HG02970 (cell line): ENCODE measurements at regions not wholly inside any gene's neighbourhood (a gene's known extent, or its start where the extent isn't known, plus 50 kb on each side); places are given as distances from the start of the nearest gene placed in this dataset.

ENCODE experiments used
- ATAC-seq: cut with Tn5 transposase; IDR thresholded peaks from one replicate; pipeline ENCODE4 v1.9.1; 2021; ENCODE audit warnings: mild to moderate bottlenecking, moderate library complexity, moderate number of reproducible peaks; ENCODE audit not compliant: unreplicated experiment, low FRiP score

DNA sequence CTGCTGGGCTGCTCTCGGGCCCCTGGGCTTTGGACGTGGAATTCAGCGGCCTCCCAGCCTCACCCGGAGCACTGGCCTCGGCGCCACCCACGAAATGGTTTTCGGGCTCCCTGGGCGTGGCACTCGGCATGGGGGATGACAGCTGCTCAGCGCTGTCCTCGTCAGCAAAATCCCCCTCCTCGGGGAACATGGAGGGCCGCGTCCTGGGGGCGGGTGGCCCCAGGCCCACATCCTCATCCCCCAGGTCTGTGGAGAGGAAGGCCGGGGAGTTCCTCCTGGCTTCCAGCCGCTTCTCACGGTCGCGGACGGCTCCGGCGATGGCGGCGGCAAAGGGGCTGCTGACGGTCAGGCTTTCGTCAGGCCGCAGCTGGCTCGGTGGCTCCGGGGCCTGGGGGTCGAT lies 88.4 kb downstream of the CTTN start:
- ATAC-seq, result no peak

DNA sequence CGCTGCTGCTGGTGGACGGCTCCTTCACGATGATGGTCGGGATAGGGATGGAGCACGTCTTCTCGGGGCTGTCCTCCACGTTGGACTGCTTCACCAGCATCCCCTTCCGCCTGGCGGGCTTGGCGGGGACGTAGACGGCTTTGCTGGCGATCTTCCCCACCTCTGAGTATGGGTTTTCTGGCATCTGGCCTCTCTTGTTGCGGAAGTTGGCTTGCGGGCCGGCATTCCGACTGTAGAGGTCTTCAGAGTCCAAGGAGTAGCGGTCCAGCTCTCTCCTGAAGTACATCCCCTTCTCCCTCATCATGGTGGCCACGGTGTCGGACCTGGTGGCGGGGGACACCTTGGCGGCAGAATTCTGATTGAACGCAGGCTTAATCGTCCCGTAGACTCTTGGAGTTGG lies 88.8 kb downstream of the CTTN start:
- ATAC-seq, result no peak

DNA sequence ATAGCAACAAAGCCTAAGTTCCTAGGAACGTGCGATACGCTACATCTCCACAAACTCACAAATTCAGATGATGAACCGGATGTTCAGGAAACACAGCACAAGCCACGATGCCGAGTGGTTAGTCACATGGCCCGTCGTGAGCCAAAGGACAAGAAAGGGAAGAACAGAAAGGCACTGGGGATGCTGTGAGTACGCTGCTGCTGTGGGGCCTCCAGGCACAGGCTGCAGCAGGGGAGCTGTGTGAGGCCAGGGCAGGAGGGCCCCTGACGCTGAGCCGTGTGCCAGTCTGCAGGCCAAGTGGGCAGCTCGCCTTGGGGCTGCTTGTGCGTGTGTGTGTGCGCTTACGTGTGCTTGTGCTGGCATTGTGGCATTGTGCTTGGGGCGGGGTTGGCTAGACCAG lies 89.4 kb downstream of the CTTN start:
- no peak for ATAC-seq

DNA sequence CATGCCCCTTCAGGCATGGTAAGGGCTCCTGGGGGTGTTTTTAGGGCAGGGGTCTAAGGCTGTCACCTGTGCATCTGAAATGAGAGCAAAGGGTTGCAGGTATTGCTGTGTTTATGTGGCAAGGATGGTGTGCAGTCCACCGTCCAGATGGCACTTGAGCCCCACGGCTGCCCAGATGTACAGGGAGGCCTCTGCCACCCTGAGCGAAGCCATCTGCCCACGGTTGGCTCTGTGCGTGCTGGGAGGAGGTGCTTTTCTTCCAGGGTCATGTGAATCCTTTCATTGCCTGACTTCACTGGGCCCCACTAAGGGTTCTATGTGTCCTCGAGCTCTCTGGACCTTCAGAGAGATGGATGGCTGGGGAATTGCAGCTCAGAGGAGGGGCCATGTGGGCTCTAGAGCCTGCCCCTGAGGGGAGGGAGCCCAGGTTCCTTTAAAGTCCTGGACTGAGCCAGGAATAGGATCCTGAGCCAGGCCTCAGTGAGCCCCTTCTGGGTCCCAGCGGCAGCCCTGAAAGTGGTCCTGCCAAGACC lies 89.9 kb downstream of the CTTN start:
- no peak for ATAC-seq

DNA sequence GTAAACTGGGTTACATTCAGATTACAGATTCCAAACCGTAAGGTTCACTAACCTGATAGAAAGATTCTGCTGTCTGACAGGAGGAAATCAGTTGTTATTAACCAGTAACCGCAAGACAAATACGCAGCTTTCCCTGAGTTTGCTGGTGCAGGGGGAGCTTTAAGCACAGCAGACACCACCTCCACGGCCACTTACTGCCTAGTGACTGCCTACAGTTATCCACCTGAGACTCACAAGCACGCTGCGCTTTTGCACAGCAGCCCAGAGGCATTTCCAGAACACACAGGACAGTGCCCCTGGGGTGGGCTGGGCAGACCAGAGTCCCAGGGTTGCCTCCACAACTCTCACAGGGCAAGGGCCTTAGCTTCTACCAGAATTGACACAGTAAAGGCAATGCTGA lies 90.9 kb downstream of the CTTN start:
- ATAC-seq, result no peak

DNA sequence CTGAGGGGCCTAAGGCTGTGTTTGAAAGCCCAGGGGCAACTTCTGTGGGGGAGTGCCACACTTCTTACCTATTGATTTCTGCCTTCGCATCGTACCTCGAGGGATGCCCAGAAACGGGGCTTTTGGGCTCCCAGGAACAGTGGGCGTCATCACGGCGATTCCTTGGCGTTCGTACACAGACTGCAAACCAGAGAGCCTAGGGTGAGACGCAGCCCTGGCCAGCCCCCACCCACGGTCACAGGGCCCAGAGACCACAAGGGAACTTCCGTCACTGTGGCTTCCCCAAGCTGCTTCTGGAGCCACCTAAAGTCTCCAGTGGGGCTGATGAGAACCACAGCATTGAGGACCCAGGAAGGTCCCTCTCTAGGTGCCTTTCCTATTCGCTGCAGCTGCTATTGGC lies 91.9 kb downstream of the CTTN start:
- ATAC-seq, result no peak

DNA sequence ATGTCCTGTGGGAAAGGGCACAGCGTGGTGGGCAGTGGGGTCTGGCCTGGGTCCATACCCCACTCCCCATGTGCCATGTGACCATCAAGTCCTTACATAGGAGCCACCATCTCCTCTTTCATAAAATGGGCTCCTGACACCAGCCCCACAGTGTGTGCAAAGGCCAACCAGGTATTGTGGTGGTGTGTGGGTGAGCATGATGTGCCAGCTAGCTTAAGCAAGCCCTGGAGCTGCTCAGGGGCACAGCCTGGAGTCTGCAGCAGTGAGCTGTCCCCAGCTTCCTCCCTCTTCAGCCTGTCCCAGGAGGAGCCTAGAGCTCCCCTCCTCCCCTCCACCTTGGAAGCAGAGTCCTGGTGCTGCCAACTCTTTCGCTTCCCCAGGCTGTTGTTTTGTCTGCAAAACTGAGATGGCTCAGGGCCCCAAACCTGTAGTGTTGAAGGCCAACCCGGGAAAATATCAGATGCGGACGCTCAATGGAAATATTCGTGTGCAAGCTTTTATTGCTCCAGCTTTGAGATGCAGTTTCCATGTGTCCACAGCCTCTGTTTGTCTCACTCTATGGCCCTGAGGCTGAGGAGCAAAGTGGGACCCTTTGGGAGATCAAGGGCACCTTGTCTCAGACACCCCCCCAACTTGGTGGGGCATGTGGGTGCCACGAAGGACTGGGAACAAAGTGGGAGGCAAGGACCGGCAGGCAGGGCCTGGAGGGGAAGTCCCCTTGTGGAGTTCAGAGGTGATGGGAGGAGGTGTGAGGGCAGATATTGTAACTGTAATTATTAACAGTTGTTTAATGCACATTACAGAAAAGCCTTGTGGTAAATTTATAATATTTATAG lies 92.6 kb downstream of the CTTN start:
- no peak for ATAC-seq

DNA sequence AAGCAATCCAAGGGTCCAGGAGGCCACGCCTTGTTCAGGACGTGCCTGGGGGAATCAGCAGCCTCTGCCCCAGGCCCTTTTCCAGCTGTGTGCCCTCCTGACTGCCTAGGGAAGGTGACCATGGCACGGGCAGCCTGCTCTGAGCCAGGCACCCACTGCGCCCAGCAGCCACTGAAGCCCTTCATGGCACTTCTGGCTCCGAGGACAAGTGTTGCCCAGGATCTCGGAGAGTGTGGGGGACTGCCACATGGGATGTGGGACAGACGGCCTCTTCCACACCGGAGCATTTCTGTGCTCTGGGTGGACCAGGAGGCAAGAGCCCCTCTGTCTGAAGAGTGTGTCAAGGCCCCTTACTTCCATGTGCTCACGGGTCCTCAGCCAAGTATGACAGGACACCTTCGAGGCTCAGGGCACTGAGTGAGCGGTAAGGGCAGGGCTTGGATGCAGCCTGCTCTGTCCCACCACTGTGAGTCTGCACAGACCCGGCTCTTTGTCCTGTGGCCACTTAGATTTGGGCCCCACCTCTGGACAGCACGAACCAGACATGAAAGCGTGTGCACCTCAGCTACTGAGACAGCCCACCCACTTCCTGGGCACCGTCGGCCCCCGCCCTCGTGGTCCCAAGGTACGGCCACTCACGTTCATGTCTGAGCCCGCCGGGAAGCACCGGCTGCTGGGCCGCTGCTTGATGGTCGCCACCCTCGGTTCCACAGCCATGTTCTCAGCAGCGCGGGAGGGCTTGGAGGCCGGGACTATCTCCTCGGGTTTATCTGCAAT lies 93.6 kb downstream of the CTTN start:
- no peak for ATAC-seq

DNA sequence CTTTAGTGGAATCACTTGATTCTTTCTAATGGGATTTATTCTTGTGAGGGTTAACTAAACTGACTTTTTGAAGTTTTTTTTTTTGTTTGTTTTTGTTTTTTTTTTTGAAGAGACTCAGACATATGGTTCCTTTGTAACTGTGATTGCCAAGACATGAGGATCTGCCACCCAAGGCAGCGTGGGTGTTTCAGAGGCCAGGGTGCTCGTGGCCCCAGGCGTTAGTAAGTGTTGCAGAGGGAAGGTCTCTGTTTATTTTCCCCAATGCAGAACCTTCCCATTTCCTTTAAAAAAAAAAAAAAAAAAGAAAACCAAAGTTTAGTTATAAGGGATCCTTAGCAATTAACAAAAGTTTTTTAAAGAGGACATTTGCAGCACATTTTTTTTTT lies 94.8 kb downstream of the CTTN start:
- no peak for ATAC-seq

DNA sequence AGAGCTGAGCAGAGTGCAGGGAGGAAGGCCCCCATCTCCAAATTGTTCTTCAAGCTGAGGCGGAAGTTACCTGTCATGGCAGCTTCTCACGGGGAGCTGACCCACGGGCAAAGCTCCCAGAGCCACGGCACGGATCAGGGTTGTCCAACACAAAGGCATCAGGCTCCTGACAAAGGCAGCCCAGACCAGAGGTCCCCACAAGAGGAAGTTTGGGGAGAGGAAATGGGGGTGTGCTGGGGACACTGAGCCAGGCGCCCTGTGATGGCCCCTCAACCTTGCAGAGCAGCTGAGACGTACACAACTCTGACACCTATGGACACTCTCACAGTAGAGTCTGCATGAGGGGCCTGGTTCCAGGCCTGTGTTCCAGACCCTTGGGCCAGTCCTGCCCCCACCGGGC lies 95.6 kb downstream of the CTTN start:
- ATAC-seq, result no peak

DNA sequence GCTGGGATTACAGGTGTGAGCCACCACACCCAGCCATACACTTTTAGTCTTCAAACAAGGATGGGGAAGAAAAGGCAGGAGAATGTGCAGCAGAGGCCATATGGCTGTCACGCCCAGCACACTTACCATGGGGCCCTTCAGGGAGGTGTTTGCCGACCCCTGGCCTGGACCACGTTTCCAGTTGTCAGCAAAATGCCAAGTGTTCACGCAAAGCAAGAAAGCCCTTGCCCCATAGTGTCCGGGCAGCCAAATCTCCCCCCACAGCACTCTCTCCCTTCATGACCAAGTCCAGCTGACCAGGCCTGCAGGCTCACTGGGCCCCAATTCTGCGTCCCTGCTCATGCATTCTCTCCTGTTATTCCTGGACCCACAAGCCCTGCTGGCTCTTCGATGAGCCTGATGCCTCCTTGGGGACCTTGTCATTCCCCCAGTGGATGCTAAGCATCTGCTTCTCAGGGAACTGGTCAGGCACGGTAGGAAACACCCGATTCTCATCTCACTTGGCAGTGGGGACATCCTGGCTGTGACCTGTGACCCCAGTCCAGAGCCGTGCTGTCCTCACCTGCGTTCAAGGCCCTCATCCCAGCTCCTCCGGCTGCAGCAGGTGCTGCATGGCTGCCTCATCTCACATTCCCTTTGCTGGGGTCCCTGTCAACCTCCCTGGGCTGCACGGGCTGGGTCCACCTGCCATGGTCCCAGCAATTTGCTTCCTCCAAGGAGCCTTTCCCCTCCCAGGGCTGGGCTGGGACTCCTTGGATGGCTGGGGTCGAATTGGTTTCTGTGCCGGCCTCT lies 96.4 kb downstream of the CTTN start:
- ATAC-seq, result no peak

DNA sequence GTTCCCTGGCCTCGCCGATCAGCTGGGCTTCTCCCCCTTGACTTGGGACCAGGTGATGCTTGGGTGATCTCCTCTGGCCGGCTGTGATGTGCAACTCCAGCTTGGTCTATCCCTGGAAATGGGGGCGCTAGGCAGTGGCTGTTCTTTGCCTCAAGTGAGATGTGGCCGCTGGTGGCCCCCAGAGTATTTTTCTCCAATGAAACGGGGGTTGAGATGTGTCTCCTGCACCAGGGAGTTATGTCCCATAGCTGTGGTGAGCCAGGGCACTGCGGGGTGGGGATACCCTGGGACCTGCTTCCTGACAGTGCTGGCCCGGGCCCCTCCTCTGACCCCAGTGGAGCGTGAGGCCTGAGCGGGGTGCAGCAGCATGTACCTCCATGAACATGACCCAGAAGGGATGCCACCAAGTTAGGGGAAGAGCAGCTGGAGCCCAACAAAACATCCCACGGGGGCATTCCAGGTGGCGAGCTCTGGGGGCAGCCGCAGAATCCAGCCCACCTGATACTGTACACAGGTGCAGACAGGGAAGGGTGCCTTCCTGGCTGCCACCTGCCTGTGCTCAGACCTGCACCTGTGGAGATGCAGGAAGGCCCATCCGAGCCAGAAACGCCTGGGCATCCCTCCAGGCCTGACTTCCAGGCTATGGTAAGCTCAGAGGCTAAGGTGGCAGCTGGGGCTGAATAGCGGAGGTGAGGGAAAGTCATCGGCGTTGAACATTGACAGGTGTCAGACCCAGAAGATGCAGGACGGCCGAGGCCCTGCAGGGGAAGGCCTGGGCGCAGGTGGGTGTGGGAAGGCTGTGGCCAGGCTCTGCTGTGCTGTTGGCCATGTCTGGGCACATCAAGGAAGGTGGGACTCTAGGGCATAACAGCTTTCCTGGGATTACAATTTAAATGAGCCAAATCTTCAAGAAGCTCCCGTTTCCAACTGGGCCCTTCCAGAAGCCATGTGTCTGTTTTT lies 97.3 kb downstream of the CTTN start:
- ATAC-seq, result no peak

DNA sequence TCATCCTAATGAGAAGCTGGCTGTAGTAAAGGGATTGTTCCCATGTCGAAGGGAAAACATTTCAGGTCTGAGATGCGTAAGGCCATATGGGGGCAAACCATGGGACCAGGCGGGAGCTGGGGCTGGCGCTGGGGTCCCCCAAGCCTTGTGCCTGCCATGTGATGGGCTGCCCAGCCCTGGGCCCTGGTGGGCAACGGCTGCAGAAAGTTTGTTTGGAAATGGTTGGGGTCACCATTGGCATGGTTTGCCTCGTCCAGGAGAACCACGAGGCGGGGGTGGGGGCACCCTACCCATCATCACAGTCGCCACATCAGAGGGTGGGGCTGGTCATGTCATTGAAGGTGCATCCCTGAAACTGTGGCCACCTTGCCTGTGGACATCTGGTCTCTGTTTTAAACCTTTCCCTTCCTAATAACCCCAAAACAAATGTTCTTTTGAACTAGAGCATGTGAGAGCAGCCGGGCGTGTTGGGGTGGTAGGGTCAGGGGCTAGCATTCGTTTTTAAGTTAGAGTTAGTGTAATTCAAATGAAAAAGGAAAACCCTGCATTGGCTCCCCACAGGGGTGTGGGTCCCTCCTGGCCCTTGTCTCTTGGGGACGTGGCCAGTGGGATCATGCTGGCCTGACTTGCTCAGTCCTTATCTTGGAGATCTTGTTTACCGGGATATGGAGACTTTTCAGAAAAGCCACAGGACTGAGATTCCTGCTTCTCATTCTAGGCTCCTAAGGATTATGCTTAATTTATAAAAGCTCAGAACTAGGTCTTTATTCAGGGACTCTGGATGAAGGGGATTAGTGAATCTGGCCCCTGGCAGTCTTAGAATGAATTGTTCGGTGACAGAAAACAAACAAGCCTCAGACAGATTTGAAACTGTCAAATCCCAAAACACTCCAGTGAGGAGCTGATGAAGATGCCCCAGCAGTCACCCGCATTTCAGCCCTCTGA lies 98.5 kb downstream of the CTTN start:
- no peak for ATAC-seq

DNA sequence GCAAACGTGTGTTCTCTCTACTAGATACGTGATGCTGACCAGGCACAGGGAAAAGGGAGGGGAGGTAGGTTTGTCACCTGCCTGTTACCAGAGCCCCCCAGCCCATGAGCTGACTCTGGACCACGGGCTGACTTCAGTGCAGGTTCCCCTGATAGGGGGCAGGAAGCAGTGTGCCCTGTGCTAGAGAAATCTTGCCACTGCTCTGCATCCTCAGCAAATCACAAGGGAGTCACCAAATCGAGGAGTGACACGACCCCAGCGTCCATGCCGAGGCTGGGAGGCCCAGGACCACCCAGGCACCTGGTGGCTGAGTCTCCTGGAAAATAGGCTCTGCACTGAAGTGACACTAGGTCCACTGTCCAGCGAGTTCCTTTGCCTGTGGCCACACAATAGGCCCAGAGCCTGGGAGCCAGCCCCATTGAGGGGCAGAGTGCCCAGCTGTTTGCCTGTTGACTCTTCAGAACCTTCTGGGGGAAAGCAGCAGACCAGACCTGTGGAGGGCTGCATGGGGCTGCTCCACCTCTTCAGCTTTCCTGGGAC lies 99.3 kb downstream of the CTTN start:
- ATAC-seq, result no peak

DNA sequence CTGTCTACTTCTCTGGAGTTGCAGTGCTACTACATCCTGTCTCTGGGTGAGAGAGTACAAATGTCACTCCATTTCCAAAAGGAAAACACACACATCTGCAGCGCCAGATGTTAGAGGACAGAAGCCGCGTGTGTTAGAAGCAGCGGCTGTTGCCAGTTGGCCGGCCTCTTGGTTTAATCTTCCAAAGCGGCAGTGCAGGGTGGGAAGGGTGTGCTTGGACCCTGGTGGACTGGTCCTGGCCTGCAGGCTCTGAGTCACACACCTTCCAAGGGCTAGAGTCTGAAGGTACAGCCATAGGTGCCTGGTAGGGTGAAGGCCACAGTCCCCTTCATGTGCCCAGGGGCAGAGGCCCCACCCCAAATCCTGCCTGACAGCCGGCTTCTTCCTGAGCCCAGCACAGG lies 99.8 kb downstream of the CTTN start:
- ATAC-seq, result no peak

DNA sequence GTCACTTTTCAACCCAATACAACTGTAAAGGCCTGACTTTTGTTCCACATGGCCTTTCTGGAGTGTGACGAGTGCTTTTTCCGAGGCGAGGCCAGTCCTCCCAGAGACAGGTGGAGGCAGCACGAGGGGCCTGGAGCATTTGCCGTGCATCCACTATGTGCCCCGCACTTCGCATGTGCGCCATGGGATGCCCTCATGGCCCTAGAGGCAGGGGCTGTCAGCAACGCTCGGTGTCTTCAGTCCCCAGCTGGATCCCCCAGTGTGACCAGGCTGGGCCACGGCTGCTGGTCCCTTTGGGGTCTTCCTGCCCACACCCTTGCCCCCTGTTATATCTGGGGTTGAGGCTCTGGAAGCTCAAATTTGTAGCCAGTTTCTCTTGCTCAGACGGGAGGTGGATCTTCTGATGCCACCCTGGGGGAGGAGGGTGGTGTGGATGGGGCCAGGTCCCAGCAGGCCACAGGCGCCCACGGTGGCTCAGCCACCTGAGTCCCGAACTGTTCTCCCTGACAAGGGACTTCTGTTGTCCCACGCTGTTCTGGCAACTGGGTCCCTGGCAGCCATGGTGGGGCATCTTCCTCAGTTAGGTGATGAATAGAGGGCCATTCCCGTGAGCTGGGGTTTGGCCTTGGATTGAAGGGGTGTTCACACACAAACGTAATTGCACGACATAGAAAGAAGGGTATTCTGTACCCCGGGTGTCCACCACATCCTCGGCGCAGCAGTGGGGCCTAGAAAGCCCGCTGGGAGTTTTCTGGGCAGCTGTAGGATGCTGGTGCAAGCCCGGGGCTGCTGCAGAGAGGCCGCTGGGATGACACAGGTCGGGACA lies 100.9 kb downstream of the CTTN start:
- no peak for ATAC-seq

DNA sequence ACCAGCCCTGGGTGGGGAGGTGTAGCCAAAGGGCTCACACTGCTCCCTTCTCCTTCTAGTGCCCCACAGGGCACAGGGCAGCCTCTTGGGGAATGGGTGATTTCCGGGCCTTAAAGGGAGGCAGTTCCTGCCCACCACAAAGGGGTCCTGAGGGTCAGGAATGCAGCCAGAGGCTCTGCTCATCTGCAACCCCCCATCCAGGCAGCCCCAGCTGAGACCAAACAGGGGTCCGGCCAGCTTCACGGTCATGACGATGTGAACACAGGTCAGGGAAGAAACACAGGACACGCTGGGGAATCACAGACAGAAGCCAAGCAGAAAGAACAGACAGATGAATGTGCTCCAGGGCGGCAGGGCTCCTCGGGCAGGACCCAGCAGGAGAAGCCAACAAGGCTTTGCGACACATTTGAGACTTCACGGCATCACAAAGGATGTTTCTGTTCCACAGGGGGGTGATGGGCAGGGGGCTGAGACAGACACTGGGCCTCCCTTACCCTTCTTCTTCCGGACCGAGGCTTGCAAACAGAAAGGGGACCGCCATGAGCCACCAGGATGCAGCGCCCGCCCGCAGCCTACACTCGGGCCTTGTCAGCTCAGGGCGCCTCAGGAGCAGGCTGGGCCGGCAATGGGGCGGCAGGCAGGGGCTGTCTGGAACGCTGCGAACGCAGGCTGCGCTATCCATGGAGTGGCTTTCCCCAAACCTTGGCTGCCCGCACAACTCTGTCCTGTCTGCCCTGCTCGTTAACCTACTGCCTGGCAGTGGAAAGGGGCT lies 101.9 kb downstream of the CTTN start:
- ATAC-seq, result no peak
